ENCODE measurements at regions not wholly inside any gene's neighbourhood (a gene's known extent, or its start where the extent isn't known, plus 50 kb on each side); places are given as distances from the start of the nearest gene placed in this dataset.

- 54% methylated on average over 4 of the region's 4 CpGs for WGBS (ENCODE audit: insufficient coverage, insufficient replicate concordance, low lambda C conversion rate, missing lambda C conversion rate)
- H3K4me1 ChIP-seq (ENCODE audit: control insufficient read depth, insufficient read depth, low read length): peaks cover 4% of the 10 kb centered on the region
- FAIRE-seq (no peak), ATAC-seq (no peak), DNase-seq (ENCODE audit: low read depth, low spot score) (no peak)
- ChIA-PET RAD21 (ENCODE audit: unreplicated experiment) (interaction anchor here (0.7 to 1.5 kb wide), 3 partner anchors 32 to 516 kb away, joined by 3 read pairs; no protein-coding TSS in a partner anchor), SMC1A (ENCODE audit: uncharacterized antibody, unreplicated experiment) (interaction anchor here (1.9 kb wide), 1 partner anchor 46 kb away, joined by 4 read pairs; no protein-coding TSS in a partner anchor), CTCF (interaction anchor here (3.2 kb wide), 1 partner anchor 52 kb away, joined by 26 read pairs; no protein-coding TSS in a partner anchor), POLR2A (no interaction called here)
- no peak overlapping the region for H3K9ac ChIP-seq (ENCODE audit: control insufficient read depth, insufficient read depth, low read length)
- no peak overlapping the region for H3K4me2 ChIP-seq (ENCODE audit: control insufficient read depth, insufficient read depth)
- no peak for TF ChIP-seq BCLAF1 (IDR thresholded peaks at IDR 0.05)
- no peak for TF ChIP-seq ELK1 (IDR thresholded peaks at IDR 0.05; ENCODE audit: low read depth, low read length)
- no peak for TF ChIP-seq IRF5 (IDR thresholded peaks at IDR 0.05; ENCODE audit: borderline replicate concordance)
- TF ChIP-seq MTA2 (IDR thresholded peaks at IDR 0.05; ENCODE audit: low read depth): no peak
- no peak for TF ChIP-seq TARDBP (IDR thresholded peaks at IDR 0.05; ENCODE audit: borderline replicate concordance)
- no peak for TF ChIP-seq HDAC6 (IDR thresholded peaks at IDR 0.05; ENCODE audit: unreplicated experiment)
- TF ChIP-seq FOXK2 (IDR thresholded peaks at IDR 0.05): no peak
- TF ChIP-seq RUNX3 (IDR thresholded peaks at IDR 0.05; ENCODE audit: low read length): no peak
- no peak for TF ChIP-seq ZNF622 (IDR thresholded peaks at IDR 0.05)
- no peak for TF ChIP-seq IRF4 (IDR thresholded peaks at IDR 0.05; ENCODE audit: low read depth, low read length)
- TF ChIP-seq PKNOX1 (IDR thresholded peaks at IDR 0.05): no peak
- TF ChIP-seq CREB1 (IDR thresholded peaks at IDR 0.05; ENCODE audit: low read depth): no peak
- no peak for TF ChIP-seq CUX1 (IDR thresholded peaks at IDR 0.05; ENCODE audit: insufficient replicate concordance, low read depth, low read length)
- in situ Hi-C loops (cut with MboI): no loop called here
- intact Hi-C loops (cut with micrococcal nuclease; ENCODE audit: unreplicated experiment): no loop called here
- no peak overlapping the region for H2AFZ ChIP-seq (ENCODE audit: control insufficient read depth, low read depth, low read length)
- H4K20me1 ChIP-seq (ENCODE audit: control insufficient read depth, insufficient read depth): no peaks in the 10 kb centered on the region
- H3K9me3 ChIP-seq (replicated peaks; ENCODE audit: control insufficient read depth, insufficient read depth, low read length): no peaks in the 10 kb centered on the region
- H3K36me3 ChIP-seq (ENCODE audit: control insufficient read depth in 2 of 2, insufficient read depth in 2 of 2, low read length in 1 of 2): no peaks in the 10 kb centered on the region
- H3K27me3 ChIP-seq (replicated peaks in 1 of 2; ENCODE audit: control insufficient read depth in 2 of 2, insufficient read depth in 2 of 2, low read length in 1 of 2): no peaks in the 10 kb centered on the region; a peak in 1 of 4 replicates
- H3K79me2 ChIP-seq (ENCODE audit: control insufficient read depth, insufficient read depth, low read length): no peaks in the 10 kb centered on the region
- no peak overlapping the region for H3K27ac ChIP-seq (ENCODE audit: control insufficient read depth, insufficient read depth)
- H3K4me3 ChIP-seq: no peak overlapping the region
- BruUV-seq (replicated peaks): no TSS peak
Observed at GRCh38 chr7:32262315-32262714, 192.1 kb upstream of the PDE1C start.
